WI38 (cell line): ENCODE measurements at regions not wholly inside any gene's neighbourhood (a gene's known extent, or its start where the extent isn't known, plus 50 kb on each side); places are given as distances from the start of the nearest gene placed in this dataset.
A peak's percentile ranks its signal among the peaks of the same experiment; 100 is the strongest.
"Not testable (repeated sequence)": the region's sequence is repeated elsewhere in the genome, so short reads cannot be mapped to it uniquely, and the experiment has no call there.

ENCODE experiments used
- H3K4me3 ChIP-seq: 2 replicates; pipeline ENCODE4 v1.5.1; 2011; ENCODE audit warnings: low read depth, mild to moderate bottlenecking, control low read depth, low read length
- CTCF ChIP-seq: IDR thresholded peaks from 2 replicates; pipeline ENCODE4 v1.5.1; 2012; ENCODE audit warnings: low read depth, mild to moderate bottlenecking, control low read depth, low read length

- TF ChIP-seq CTCF, result no peak
- H3K4me3 ChIP-seq, result no peak overlapping the region
Observed at GRCh38 chr13:25018729-25019115, 77.2 kb upstream of the PABPC3 start.

- not testable (repeated sequence) for H3K4me3 ChIP-seq
Observed at GRCh38 chr13:25019741-25020140, 76.2 kb upstream of the PABPC3 start.

- TF ChIP-seq CTCF, result no peak
- H3K4me3 ChIP-seq, result no peak overlapping the region
Observed at GRCh38 chr13:25024175-25024574, 71.8 kb upstream of the PABPC3 start.

- no peak overlapping the region for H3K4me3 ChIP-seq
- no peak for TF ChIP-seq CTCF
Observed at GRCh38 chr13:25032160-25032559, 63.8 kb upstream of the PABPC3 start.

GRCh38 chr13:25034173-25034572, 61.8 kb upstream of the PABPC3 start:
- no peak overlapping the region for H3K4me3 ChIP-seq
- TF ChIP-seq CTCF, result no peak

GRCh38 chr13:25037057-25037813, 58.7 kb upstream of the PABPC3 start:
- peak; percentile 77 for TF ChIP-seq CTCF
- H3K4me3 ChIP-seq, result no peak overlapping the region

GRCh38 chr13:25042151-25042865, 53.6 kb upstream of the PABPC3 start:
- no peak for TF ChIP-seq CTCF
- no peak overlapping the region for H3K4me3 ChIP-seq
